Lower leg skin (tissue), 4 donors: ENCODE measurements at regions not wholly inside any gene's neighbourhood (a gene's known extent, or its start where the extent isn't known, plus 50 kb on each side); places are given as distances from the start of the nearest gene placed in this dataset.

Experiments used
- DNase-seq, 2 donors: peaks; one replicate each; pipeline ENCODE4 v3.0.0-alpha.2; 2019; ENCODE audit warnings: low spot score in 2 of 2
- H3K4me3 ChIP-seq: fragments of 200-600 bp; sonication (generic); 2 replicates; pipeline ENCODE4 v1.5.1; 2017; ENCODE audit warnings: mild to moderate bottlenecking, low read depth; ENCODE audit not compliant: poor library complexity, severe bottlenecking
- CTCF ChIP-seq, 3 donors: fragments of 450-650 bp; IDR thresholded peaks; one replicate each; pipeline ENCODE4 v1.5.1; 2016; ENCODE audit warnings: antibody characterized with exemption in 3 of 3, mild to moderate bottlenecking in 3 of 3, moderate library complexity in 2 of 3
- POLR2A ChIP-seq, 2 donors: fragments of 450-650 bp; IDR thresholded peaks; one replicate each; pipeline ENCODE4 v1.6.1; 2016 to 2017; ENCODE audit warnings: antibody characterized with exemption in 2 of 2, mild to moderate bottlenecking in 1 of 2, moderate library complexity in 1 of 2
- WGBS, 2 donors: methylation state at CpG; one replicate each; pipeline ENCODE4 v1.1.5; 2018; 5-methylcytosine and 5-hydroxymethylcytosine counted together
- intact Hi-C: fragments of 100-400 bp; cut with DNase I; formaldehyde crosslinking; loops from one replicate; pipeline ENCODE4 v1.15.0; 2023; ENCODE audit warnings: low total_unique reads

GRCh38 chr5:18179579-18179978, 545.3 kb downstream of the TAF11L14 start:
- no peak for DNase-seq
- no peak overlapping the region for H3K4me3 ChIP-seq
- intact Hi-C loops: no loop called here
- TF ChIP-seq CTCF (IDR thresholded peaks at IDR 0.05): no peak
- TF ChIP-seq POLR2A (IDR thresholded peaks at IDR 0.05): no peak
- 78 to 85% methylated on average over 3 of the region's 3 CpGs for WGBS, 2 donors

- no peak overlapping the region for H3K4me3 ChIP-seq
- no peak for DNase-seq
- TF ChIP-seq POLR2A (IDR thresholded peaks at IDR 0.05) (no peak), CTCF (IDR thresholded peaks at IDR 0.05) (no peak)
- intact Hi-C loops: no loop called here
- 56 to 70% methylated on average over 1 of the region's 1 CpG for WGBS, 2 donors
These were observed 547.3 kb downstream of the TAF11L14 start for GRCh38 chr5:18181575-18181974.

GRCh38 chr5:18195910-18196309, 561.6 kb downstream of the TAF11L14 start:
- H3K4me3 ChIP-seq: no peak overlapping the region
- DNase-seq: no peak
- TF ChIP-seq CTCF (IDR thresholded peaks at IDR 0.05) (no peak), POLR2A (IDR thresholded peaks at IDR 0.05) (no peak)
- intact Hi-C loops: no loop called here
- WGBS, 2 donors: 44 to 45% methylated on average over 2 of the region's 2 CpGs

GRCh38 chr5:18197734-18198133, 563.5 kb downstream of the TAF11L14 start:
- no peak overlapping the region for H3K4me3 ChIP-seq
- 73 to 78% methylated on average over 2 of the region's 2 CpGs for WGBS, 2 donors
- TF ChIP-seq POLR2A (IDR thresholded peaks at IDR 0.05) (no peak), CTCF (IDR thresholded peaks at IDR 0.05) (no peak)
- DNase-seq: no peak
- intact Hi-C loops: no loop called here

GRCh38 chr5:18202164-18202563, 567.9 kb downstream of the TAF11L14 start:
- intact Hi-C loops: no loop called here
- 74 to 76% methylated on average over 2 of the region's 2 CpGs for WGBS, 2 donors
- DNase-seq: no peak

More at GRCh38 chr5:18202164-18202563, 567.9 kb downstream of the TAF11L14 start:
- no peak overlapping the region for H3K4me3 ChIP-seq
- TF ChIP-seq POLR2A (IDR thresholded peaks at IDR 0.05): no peak
- no peak for TF ChIP-seq CTCF (IDR thresholded peaks at IDR 0.05)
